ENCODE measurements at regions not wholly inside any gene's neighbourhood (a gene's known extent, or its start where the extent isn't known, plus 50 kb on each side); places are given as distances from the start of the nearest gene placed in this dataset.

DNA sequence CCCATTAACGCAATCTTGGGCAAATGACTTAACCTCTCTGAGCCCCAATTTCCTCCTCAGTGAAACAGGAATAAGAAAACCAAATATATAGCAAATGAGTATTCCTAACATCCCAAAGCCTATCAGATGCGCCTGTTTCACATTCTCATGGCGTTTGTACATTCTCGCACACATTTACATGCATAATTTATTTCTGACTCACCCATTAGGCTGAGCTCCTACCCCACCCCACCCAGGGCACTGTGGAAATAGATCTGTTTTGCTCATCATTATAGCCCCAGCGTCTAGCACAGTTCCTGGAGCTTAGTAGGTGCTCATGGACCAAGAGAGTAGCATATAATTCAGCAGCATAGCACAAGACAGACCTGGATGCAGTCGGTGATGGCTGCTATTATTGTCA is 146.1 kb upstream of the VANGL1 start:
- Mint-ChIP-seq H3K36me3 (ENCODE audit: insufficient read depth, unreplicated experiment) (no peaks in the 10 kb centered on the region), H3K9me3 (ENCODE audit: unreplicated experiment) (no peaks in the 10 kb centered on the region), H3K4me3 (ENCODE audit: unreplicated experiment) (no peak overlapping the region), H3K27ac (ENCODE audit: unreplicated experiment) (no peak overlapping the region), H3K27me3 (ENCODE audit: insufficient read depth, unreplicated experiment) (no peaks in the 10 kb centered on the region), H3K4me1 (ENCODE audit: low read depth, unreplicated experiment) (peaks cover 15% of the 10 kb centered on the region)
- no peaks in the 10 kb centered on the region for H3K27me3 ChIP-seq (replicated peaks; ENCODE audit: control insufficient read depth, insufficient read depth, low read length)
- TF ChIP-seq, protein P1, sequence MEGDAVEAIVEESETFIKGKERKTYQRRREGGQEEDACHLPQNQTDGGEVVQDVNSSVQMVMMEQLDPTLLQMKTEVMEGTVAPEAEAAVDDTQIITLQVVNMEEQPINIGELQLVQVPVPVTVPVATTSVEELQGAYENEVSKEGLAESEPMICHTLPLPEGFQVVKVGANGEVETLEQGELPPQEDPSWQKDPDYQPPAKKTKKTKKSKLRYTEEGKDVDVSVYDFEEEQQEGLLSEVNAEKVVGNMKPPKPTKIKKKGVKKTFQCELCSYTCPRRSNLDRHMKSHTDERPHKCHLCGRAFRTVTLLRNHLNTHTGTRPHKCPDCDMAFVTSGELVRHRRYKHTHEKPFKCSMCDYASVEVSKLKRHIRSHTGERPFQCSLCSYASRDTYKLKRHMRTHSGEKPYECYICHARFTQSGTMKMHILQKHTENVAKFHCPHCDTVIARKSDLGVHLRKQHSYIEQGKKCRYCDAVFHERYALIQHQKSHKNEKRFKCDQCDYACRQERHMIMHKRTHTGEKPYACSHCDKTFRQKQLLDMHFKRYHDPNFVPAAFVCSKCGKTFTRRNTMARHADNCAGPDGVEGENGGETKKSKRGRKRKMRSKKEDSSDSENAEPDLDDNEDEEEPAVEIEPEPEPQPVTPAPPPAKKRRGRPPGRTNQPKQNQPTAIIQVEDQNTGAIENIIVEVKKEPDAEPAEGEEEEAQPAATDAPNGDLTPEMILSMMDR (IDR thresholded peaks at IDR 0.05; ENCODE audit: insufficient read depth in 1 of 2, low read depth in 1 of 2, low read length in 1 of 2, severe bottlenecking in 1 of 2, unreplicated experiment in 1 of 2): no peak
- POLR2A ChIA-PET: no interaction called here
- BruUV-seq (replicated peaks): no TSS peak
- 0 out of 2 replicates have a peak, but pooled peaks cover 6% of the 10 kb centered on the region for H3K4me1 ChIP-seq
- no peak for DNase-seq
- intact Hi-C loops (cut with micrococcal nuclease; ENCODE audit: unreplicated experiment): no loop called here
- no peaks in the 10 kb centered on the region for H3K9me3 ChIP-seq
- no peaks in the 10 kb centered on the region for H3K36me3 ChIP-seq (ENCODE audit: control insufficient read depth, insufficient read depth, low read length)
- no peak overlapping the region for H3K4me3 ChIP-seq (ENCODE audit: low read depth, low read length)
- CTCF ChIA-PET: no interaction called here

- DNase-seq: no peak
- ChIA-PET CTCF (no interaction called here), POLR2A (no interaction called here)
- Mint-ChIP-seq H3K4me1 (ENCODE audit: low read depth, unreplicated experiment) (peaks cover 15% of the 10 kb centered on the region), H3K9me3 (ENCODE audit: unreplicated experiment) (no peaks in the 10 kb centered on the region), H3K36me3 (ENCODE audit: insufficient read depth, unreplicated experiment) (no peaks in the 10 kb centered on the region), H3K4me3 (ENCODE audit: unreplicated experiment) (no peak overlapping the region), H3K27me3 (ENCODE audit: insufficient read depth, unreplicated experiment) (no peaks in the 10 kb centered on the region), H3K27ac (ENCODE audit: unreplicated experiment) (no peak overlapping the region)
- no peaks in the 10 kb centered on the region for H3K36me3 ChIP-seq (ENCODE audit: control insufficient read depth, insufficient read depth, low read length)
- BruUV-seq (replicated peaks): no TSS peak
- no peaks in the 10 kb centered on the region for H3K27me3 ChIP-seq (replicated peaks; ENCODE audit: control insufficient read depth, insufficient read depth, low read length)
- intact Hi-C loops (cut with micrococcal nuclease; ENCODE audit: unreplicated experiment): no loop called here
- H3K4me3 ChIP-seq (ENCODE audit: low read depth, low read length): no peak overlapping the region
- H3K4me1 ChIP-seq: 0 out of 2 replicates have a peak, but pooled peaks cover 6% of the 10 kb centered on the region
- H3K9me3 ChIP-seq: no peaks in the 10 kb centered on the region
- TF ChIP-seq, protein P1 (IDR thresholded peaks at IDR 0.05; ENCODE audit: insufficient read depth in 1 of 2, low read depth in 1 of 2, low read length in 1 of 2, severe bottlenecking in 1 of 2, unreplicated experiment in 1 of 2): no peak
Observed at GRCh38 chr1:115495111-115495510, 146.7 kb upstream of the VANGL1 start.

GRCh38 chr1:115493834-115494233 is 147.9 kb upstream of the VANGL1 start:
- BruUV-seq (replicated peaks): no TSS peak
- no peaks in the 10 kb centered on the region for H3K36me3 Mint-ChIP-seq (ENCODE audit: insufficient read depth, unreplicated experiment)
- H3K4me1 ChIP-seq: 0 out of 2 replicates have a peak, but pooled peaks cover 6% of the 10 kb centered on the region

More at GRCh38 chr1:115493834-115494233, 147.9 kb upstream of the VANGL1 start:
- ChIA-PET POLR2A (no interaction called here), CTCF (no interaction called here)
- DNase-seq: no peak
- Mint-ChIP-seq H3K27ac (ENCODE audit: unreplicated experiment) (no peak overlapping the region), H3K27me3 (ENCODE audit: insufficient read depth, unreplicated experiment) (no peaks in the 10 kb centered on the region), H3K4me3 (ENCODE audit: unreplicated experiment) (no peak overlapping the region), H3K9me3 (ENCODE audit: unreplicated experiment) (no peaks in the 10 kb centered on the region), H3K4me1 (ENCODE audit: low read depth, unreplicated experiment) (peaks cover 15% of the 10 kb centered on the region)
- Histone ChIP-seq H3K36me3 (ENCODE audit: control insufficient read depth, insufficient read depth, low read length) (no peaks in the 10 kb centered on the region), H3K9me3 (no peaks in the 10 kb centered on the region), H3K27me3 (replicated peaks; ENCODE audit: control insufficient read depth, insufficient read depth, low read length) (no peaks in the 10 kb centered on the region), H3K4me3 (ENCODE audit: low read depth, low read length) (no peak overlapping the region)
- intact Hi-C loops (cut with micrococcal nuclease; ENCODE audit: unreplicated experiment): no loop called here
- TF ChIP-seq, protein P1 (IDR thresholded peaks at IDR 0.05; ENCODE audit: insufficient read depth in 1 of 2, low read depth in 1 of 2, low read length in 1 of 2, severe bottlenecking in 1 of 2, unreplicated experiment in 1 of 2): no peak

All from Caco-2 (cell line).